HG02885 (cell line): ENCODE measurements at regions not wholly inside any gene's neighbourhood (a gene's known extent, or its start where the extent isn't known, plus 50 kb on each side); places are given as distances from the start of the nearest gene placed in this dataset.

ENCODE experiments used
- ATAC-seq: cut with Tn5 transposase; IDR thresholded peaks from one replicate; pipeline ENCODE4 v1.9.1; 2021; ENCODE audit warnings: mild to moderate bottlenecking; ENCODE audit not compliant: unreplicated experiment, poor library complexity

DNA sequence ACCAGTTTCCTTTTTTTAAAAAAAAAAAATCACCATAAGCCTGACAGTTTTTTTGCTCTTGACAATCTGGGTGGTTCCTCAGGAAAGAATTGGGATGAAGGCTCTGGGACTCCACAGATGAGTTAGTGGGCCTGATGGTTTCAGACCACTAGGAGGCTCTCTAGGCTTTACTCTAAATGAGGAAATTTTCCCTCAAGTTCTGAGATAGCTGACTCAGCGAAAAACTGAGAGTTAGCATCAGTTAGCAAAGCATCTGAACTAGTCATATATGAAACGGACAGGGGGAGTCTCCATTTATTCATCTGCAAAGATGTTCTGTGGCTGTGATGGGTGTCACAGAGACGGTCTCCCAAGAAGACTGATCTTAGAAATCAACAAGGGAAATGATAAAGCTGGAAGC, 314.3 kb upstream of the OR4E1 start:
- no peak for ATAC-seq

DNA sequence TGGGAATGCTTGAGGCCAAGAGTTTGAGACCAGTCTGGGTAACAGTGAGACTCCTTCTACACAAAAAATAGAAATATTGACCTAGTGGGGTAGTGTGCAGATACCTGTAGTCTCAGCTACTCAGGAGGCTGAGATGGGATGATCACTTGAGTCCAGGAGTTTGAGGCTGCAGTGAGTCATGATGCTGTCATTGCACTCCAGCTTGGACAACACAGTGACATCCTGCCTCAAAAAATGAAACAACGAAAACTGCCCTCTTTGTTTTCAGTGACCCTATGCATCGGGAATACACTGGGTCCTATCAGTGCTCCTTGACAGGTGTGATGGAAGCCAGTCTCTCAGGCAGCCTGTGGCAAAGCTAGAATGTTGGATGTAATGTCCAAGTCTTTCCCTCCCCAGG, 311.5 kb upstream of the OR4E1 start:
- no peak for ATAC-seq

DNA sequence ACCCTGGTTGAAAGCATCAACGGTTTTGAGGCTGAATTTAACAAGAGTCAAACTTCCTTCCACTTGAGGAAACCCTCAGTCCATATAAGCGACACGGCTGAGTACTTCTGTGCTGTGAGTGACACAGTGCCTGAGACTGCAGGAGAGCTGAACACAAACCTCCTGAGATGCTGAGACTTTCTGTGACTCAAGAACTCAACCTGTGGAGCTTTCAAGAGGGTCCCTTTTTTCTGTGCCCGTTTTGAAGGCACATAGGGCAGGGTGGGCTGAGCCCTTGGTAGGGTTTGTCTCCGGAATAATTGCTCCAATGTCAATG, 305.3 kb upstream of the OR4E1 start:
- no peak for ATAC-seq

DNA sequence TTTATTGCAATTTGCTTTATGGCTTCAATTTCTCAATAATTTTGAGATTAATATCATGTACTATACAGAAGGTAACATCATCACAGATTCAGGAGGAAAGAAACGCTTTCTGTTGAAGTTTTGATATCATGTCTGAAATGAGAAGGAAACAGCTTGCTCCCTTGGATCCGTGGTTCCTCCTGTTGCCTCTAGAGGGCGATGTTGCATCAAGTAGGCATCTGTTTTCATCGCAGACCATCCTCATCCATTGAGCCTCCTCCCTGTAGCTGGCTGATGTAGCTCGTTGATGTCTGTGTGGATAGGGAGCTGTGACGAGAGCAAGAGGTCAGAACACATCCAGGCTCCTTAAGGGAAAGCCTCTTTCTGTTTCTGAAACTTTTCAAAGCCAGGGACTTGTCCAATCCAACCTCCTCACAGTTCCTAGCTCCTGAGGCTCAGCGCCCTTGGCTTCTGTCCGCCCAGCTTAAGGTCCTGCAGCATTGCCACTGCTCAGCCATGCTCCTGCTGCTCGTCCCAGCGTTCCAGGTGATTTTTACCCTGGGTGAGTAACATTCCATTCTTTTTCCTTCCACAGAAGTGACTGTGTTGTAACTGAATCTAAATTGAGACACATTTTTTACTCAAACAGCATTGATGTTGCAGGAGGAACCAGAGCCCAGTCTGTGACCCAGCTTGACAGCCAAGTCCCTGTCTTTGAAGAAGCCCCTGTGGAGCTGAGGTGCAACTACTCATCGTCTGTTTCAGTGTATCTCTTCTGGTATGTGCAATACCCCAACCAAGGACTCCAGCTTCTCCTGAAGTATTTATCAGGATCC, 304.8 kb upstream of the OR4E1 start:
- ATAC-seq, result peak; percentile 83

DNA sequence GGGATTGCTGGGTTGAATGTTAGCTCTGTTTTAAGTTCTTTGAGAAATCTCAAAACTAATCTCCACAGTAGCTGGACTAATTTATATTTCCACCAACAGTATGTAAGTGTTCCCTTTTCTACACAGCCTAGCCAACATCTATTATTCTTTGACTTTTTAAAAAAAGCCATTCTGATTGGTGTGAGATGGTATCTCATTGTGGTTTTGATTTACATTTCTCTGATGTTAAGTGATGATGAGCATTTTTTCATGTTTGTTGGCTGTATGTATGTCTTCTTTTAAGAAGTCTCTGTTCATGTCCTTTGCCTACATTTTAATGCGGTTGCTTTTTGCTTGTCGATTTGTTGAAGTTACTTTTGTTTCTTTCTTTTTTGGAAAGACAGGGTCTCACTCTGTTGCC, 301.1 kb upstream of the OR4E1 start:
- ATAC-seq, result no peak

DNA sequence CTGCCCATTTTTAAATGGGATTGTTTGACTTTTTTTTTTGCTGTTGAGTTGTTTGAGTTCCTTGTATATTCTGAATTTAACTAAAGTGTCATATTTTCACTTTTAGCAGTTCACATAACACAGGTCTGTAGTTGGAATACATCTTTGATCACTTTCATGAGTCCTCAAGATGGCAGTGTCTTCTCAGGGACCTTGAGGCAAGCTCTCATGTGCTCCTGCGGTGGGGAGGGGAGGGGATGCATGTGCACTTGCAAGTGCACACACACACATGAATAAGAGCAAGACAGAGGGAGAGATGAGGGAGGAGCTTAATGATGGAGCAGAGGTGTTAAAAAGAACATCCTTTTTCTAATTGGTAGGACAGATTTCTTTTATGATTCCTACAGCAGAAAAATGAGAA, 291.4 kb upstream of the OR4E1 start:
- no peak for ATAC-seq

DNA sequence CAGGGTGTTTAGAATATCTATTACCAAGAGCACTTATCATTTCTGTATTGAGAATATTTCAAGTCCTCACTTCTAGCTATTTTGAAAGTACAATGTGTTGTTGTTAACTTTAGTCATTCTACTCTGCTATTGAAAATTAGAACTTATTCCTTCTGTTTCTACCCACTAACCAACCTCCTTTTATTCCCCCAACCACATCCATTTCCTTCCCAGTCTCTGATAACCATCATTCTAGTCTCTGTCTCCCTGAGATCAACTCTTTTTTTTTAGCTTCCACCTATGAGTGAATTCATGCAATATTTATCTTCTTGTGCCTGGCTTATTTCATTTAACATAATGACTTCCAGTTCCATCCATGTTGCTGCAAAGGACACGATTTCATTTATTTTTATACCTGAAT, 290.6 kb upstream of the OR4E1 start:
- ATAC-seq, result no peak

DNA sequence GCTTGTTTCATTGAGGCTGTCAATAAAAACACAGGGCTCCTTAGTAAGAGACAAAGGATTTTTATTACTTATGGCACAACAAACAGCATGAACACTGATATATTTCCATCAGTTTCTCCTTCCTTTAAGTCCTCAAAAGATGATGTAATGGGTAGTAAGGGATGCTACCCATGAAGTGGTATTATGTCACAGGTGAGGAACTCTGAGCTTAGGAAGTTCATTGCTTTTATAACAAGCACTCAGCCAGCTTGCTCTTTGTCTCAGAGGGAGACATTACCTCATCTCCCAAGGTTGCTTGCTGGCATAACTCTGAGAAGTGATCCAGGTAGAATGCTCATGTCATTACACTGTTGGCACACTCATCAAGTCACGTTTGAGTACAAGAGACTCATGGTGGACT, 287.0 kb upstream of the OR4E1 start:
- ATAC-seq, result no peak

DNA sequence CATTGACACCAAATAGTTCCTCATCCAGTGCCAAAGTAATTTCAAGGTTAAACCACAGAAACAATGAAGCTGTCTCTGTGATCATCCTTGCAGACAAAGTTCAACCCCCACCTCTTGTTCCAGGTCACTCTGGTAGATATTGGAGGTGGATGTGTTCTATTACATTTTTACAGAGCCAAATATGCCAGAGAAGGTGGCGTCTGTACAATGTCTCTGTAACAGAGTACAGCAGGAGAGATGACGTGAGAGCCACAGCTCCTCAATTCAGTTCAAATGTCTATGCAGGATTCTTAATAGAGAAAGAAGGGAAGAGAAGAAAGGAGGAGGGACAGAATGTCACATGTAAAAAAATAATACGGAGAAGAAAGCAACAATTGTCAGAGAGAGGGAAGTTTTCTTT, 268.3 kb upstream of the OR4E1 start:
- ATAC-seq, result no peak

DNA sequence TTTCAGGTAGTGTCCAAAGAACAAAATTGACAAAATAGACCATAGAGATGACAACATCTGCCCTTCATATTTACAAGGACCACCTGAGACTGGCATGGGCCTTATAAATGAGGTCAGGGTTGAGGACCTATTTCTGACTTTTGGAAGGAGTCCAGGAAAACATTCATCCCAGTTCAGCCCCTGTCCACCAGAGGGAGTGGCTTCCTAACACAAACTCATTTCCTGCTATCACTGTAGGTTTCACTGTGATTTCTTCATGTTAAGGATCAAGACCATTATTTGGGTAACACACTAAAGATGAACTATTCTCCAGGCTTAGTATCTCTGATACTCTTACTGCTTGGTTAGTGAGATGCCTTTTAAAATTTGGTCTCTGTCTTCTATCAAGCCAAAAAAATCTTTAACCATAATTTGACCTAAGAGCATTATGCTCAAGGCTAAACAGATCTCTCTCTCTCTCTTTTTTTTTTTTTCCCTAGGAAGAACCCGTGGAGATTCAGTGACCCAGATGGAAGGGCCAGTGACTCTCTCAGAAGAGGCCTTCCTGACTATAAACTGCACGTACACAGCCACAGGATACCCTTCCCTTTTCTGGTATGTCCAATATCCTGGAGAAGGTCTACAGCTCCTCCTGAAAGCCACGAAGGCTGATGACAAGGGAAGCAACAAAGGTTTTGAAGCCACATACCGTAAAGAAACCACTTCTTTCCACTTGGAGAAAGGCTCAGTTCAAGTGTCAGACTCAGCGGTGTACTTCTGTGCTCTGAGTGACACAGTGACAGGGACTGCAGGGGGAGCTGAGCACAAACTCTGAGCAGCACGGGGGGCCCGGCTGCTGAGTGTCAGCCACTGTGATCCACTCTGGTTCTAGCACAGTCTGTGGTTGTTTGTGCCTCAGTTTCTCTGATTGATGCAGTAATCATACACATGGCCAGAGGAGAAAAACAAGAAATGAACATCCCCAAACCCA, 267.6 kb upstream of the OR4E1 start:
- no peak for ATAC-seq

DNA sequence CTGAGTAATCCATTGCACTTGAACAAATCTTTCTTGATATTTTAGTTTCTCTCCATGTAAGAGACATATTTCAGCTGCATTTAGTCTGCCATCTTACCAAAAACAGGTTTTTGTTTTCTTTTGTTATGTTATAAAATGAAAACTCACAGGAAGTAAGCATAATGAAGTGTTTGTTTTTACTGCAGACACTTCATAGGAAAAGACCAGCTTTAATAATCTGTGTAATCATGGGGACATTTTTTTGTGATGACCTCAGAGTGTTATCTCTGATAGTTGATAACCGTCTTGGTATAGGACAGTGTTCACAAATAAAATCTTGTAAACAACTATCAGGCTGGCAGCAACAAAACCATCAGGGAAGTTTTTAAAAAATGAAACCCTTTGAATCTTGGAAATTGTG, 266.2 kb upstream of the OR4E1 start:
- no peak for ATAC-seq

DNA sequence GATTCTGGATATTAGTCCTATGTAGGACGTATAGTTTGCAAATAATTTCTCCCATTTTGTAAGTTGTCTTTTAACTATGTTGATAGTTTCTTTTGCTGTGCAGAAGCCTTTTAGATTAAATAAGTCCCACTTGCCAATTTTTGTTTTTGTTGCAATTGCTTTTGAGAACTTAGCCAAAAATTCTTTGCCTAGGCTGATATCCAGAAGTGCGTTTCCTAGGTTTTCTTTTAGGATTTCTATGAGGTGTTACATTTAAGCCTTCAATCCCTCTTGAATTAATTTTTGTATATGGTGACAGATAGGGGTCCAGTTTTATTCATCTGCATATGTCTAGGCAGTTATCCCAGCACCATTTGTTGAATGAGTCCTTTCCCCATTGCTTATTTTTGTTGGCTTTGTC, 264.4 kb upstream of the OR4E1 start:
- no peak for ATAC-seq

DNA sequence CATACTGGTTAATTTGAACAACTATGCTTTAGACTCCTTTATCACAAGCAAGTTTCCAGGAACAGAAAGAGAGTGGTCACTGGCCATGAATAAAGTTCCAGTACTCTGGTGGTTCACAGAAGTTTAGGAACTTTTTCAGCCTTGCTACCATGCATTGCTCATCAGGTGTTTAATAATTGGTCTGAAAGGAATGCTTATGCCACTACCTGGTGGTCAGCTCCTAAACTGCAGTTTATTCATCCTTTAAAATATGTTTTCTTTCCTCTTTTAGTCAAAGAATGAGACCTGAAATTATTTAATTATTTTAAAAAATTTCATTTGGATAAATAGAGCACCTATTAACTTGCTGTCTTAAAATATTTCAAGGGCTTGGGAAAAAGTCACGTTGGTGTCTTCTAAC, 260.1 kb upstream of the OR4E1 start:
- no peak for ATAC-seq

DNA sequence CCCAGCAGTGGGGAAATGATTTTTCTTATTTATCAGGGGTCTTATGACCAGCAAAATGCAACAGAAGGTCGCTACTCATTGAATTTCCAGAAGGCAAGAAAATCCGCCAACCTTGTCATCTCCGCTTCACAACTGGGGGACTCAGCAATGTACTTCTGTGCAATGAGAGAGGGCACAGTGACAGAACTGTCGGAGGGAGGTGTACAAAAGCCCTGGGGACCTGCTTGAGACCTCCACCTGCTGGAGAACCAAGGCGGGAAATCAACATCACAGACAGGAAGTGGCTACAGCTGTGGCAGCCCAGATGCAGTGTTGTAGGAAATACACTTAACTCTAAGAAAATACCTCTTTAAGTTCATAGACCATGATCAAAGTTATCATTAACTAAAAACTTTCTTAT, 250.9 kb upstream of the OR4E1 start:
- peak; percentile 83 for ATAC-seq

DNA sequence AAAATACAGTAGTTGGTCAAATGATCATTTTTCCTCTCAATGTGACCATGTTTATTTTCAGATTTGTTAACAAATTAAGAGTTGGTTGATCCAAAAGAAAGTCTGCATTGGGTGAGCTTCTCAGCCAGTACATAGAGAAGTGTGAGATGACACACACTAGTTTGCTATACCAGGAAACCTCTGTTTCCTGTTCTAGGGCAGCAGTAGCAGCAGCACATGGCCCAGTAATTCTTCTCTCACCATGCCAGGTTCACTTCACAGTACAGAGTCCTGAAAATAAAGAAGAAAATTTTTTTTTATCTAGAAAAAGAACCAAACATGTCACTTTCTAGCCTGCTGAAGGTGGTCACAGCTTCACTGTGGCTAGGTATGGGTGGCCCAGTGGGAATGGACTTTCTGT, 250.2 kb upstream of the OR4E1 start:
- ATAC-seq, result no peak

DNA sequence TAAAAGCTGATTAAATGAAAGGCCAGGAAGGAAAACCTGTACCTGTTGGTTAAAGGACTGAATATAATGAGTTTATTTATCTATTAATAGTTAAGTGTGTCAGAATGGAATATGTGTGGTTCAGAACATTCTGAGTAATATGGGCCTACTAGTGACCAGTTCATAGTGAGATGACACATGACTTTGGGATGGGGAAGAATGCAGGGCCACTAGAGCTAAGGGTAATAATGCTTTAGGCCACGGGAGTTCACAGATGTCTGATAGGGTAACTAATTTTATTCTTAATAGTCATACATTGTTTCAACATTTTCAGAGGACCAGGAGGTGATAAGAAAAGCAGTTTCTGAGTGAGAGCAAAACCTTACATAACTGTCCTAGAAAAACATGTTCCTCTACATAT, 247.8 kb upstream of the OR4E1 start:
- ATAC-seq, result no peak

DNA sequence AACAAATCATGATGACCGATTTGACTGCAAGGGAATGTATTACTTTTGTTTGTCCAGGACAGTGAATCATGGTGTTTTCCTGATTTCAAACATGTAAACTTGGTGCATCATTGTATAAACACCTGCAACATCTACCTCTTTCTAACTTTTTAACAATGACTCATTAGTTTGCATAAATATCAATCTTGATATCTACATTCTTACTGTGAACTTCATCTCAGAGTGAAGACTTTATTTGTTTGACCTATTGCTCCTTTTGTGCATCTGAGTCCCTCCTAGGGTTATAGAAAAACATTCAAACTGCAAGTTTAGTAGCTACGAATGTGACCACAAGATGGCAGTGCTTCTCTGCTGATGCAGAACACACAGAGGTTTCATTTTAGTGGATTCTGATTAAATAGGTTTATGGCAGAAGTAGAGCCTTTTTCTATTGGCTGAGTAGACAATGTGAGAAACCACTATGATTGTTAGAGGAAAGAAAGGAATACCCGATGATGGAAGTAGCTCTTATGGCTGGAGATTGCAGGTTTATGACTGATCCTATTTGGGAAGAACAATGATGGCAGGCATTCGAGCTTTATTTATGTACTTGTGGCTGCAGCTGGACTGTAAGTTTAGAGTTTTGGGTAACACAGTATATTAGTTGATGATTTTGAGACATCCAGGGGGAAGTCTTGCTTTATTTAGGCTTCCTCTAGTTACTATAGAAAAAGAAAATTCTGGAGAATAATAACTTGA, 244.2 kb upstream of the OR4E1 start:
- ATAC-seq, result peak; percentile 81

DNA sequence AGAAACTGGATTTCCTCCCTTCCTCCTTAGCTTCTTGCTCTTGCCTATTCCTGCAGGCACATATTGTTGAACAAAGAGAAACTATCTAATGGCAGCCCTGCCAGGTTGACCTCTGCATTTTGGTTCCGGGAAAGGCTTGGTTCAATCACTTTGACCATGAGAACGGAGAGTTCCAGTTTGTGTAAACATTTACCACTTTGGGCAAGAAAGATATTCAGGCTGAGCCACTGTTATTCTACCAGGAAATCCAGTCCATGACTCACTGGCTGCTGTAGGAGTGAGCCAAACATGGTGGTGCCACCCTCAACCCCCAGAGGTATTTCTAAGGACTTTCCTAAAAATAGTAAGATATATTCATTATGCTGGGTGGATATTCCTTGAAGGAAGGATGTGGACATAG, 242.2 kb upstream of the OR4E1 start:
- ATAC-seq, result no peak

DNA sequence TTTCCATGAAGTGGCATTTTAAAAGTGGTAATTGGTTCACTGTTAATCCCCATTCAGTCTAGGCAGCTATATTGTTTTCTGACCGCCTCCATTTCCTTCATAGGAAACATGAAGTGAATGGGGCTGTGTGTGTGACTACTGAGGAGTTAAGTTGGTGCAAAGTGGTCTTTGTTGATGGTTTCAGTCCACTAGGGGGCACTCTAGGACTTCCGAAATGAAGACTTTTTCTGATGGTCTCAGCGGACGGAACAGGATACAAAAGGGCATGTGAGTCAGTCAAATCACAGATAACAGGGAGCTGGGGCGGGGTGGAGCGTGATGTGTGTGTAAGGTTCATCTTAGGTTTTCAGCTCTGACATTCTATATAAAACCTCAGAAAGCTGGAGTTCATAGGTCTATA, 240.1 kb upstream of the OR4E1 start:
- ATAC-seq, result peak; percentile 59

DNA sequence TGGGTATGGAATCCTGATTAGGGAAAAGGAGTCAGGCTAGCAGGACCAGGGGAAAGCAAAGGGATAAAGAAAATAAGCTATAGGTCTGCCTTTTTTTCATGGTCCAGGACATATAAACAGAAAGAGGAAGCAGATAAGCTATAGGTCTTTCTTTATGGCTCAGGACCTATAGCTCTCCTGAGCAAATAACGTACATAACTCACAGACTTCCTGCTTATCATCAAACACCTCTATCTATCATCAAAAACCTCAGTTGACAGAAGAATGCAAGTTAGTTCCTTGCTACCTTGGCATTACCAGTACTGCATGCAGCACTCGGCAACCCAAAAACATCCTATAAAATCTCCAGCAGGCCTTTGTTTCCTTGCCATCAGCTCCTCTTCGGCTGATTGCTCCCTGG, 238.7 kb upstream of the OR4E1 start:
- no peak for ATAC-seq

DNA sequence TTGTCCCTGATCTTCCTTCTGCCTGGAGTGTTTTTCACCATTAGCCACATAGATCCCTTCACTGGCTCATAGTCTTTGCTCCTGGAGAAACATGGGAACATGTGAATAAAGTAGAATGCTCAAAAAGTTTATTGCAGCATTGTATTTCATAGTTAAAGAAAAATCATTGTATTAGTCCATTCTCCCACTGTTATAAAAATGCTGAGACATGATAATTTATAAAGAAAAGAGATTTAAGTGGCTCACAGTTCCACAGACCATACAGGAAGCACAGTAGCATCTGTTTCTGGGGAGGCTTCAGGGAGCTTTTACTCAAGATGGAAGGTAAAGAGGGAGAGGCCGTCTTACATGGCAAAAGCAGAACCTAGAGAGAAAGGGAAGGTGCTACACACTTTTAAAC, 238.3 kb upstream of the OR4E1 start:
- ATAC-seq, result no peak
